ENCODE measurements at regions not wholly inside any gene's neighbourhood (a gene's known extent, or its start where the extent isn't known, plus 50 kb on each side); places are given as distances from the start of the nearest gene placed in this dataset.
"Not testable (repeated sequence)": the region's sequence is repeated elsewhere in the genome, so short reads cannot be mapped to it uniquely, and the experiment has no call there.

DNA sequence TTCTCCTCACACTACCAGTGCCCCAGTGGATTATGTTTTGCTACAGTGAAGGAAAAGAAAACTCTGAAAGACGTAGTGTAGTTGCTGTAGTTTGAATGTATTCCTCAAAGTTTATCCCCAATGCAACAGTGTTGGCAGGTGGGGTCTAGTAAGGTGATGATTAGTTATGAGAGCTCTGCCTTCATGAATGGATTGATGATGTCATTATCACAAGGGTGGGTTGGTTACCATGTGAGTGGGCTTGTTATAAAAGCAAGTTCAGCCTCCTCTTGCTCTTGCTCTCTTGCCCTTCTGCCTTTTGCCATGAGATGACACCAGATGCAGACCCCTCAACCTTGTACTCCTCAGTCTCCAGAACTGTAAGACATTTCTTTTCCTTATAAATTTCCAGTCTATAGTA, 244.7 kb upstream of the RSPO3 start:
- H3K27ac ChIP-seq (ENCODE audit: low read length), result no peak overlapping the region
- H3K4me2 ChIP-seq (ENCODE audit: low read depth, low read length, poor library complexity, severe bottlenecking), result no peak overlapping the region
- no peaks in the 10 kb centered on the region for H3K79me2 ChIP-seq (ENCODE audit: low read length)
- no peaks in the 10 kb centered on the region for H3K9me3 ChIP-seq (ENCODE audit: low read length)
- no peaks in the 10 kb centered on the region for H4K20me1 ChIP-seq (ENCODE audit: insufficient read depth, low read depth, low read length)
- H3K4me3 ChIP-seq (ENCODE audit: low read length), result no peak overlapping the region
- H3K27me3 ChIP-seq (ENCODE audit: low read length), result no peaks in the 10 kb centered on the region
- no peaks in the 10 kb centered on the region for H3K36me3 ChIP-seq (ENCODE audit: insufficient read depth, low read length)
- H3K9me2 ChIP-seq (replicated peaks; ENCODE audit: insufficient read depth, low read length), result no peaks in the 10 kb centered on the region
- H3K9ac ChIP-seq (ENCODE audit: low read length), result no peak overlapping the region
- H3K4me1 ChIP-seq (ENCODE audit: low read length), result no peaks in the 10 kb centered on the region
- DNase-seq, result no peak
- no peak overlapping the region for H2AFZ ChIP-seq (ENCODE audit: low read length)

DNA sequence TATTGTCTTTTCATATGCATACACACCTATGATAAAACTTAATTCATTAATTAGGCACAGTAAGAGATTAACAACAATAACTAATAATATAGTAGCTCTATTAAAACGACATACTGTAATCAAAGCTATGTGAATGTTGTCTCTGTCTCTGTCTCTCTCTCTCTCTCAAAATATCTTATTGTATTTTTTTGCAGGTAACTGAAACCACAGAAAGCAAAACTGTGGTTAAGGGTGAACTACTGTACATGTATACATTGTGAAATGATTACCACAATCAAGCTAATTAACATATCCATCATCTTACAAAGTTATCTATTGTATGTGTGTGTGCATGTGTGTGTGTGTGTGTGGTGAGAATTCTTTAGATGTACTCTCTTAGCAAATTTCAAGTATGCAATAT, 242.0 kb upstream of the RSPO3 start:
- no peaks in the 10 kb centered on the region for H3K9me3 ChIP-seq (ENCODE audit: low read length)
- H3K4me2 ChIP-seq (ENCODE audit: low read depth, low read length, poor library complexity, severe bottlenecking), result no peak overlapping the region
- no peaks in the 10 kb centered on the region for H3K79me2 ChIP-seq (ENCODE audit: low read length)
- no peak overlapping the region for H2AFZ ChIP-seq (ENCODE audit: low read length)
- H3K36me3 ChIP-seq (ENCODE audit: insufficient read depth, low read length), result no peaks in the 10 kb centered on the region
- no peaks in the 10 kb centered on the region for H3K9me2 ChIP-seq (replicated peaks; ENCODE audit: insufficient read depth, low read length)
- no peak overlapping the region for H3K4me3 ChIP-seq (ENCODE audit: low read length)
- H3K27me3 ChIP-seq (ENCODE audit: low read length), result no peaks in the 10 kb centered on the region; the same call in 1 of the 2 replicates
- H3K27ac ChIP-seq (ENCODE audit: low read length), result no peak overlapping the region
- H3K9ac ChIP-seq (ENCODE audit: low read length), result no peak overlapping the region
- H3K4me1 ChIP-seq (ENCODE audit: low read length), result no peaks in the 10 kb centered on the region
- no peaks in the 10 kb centered on the region for H4K20me1 ChIP-seq (ENCODE audit: insufficient read depth, low read depth, low read length)
- no peak for DNase-seq

DNA sequence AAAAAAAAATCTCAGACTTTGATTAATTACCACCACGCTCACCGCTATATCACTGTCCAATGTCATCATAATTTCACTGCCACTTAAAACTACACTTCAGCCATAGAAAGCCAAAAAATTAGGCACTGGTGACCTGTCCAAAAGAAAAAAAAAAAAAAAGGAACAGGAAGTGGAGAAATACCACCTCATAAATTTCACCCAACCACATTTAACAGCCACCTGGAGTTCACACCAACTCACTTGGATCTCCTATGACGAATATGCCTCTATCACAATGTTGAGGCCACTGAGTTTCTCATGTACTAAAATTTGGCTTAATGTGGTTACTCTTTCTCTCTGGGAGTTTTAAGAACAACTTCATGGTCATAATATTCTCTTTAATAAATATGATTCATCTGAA, 237.5 kb upstream of the RSPO3 start:
- Histone ChIP-seq H3K79me2 (ENCODE audit: low read length) (no peaks in the 10 kb centered on the region), H3K9me2 (replicated peaks; ENCODE audit: insufficient read depth, low read length) (no peaks in the 10 kb centered on the region), H3K9ac (ENCODE audit: low read length) (no peak overlapping the region), H3K4me3 (ENCODE audit: low read length) (no peak overlapping the region), H3K9me3 (ENCODE audit: low read length) (no peaks in the 10 kb centered on the region), H3K4me2 (ENCODE audit: low read depth, low read length, poor library complexity, severe bottlenecking) (no peak overlapping the region), H3K27me3 (ENCODE audit: low read length) (no peaks in the 10 kb centered on the region; the same call in 1 of the 2 replicates), H3K36me3 (ENCODE audit: insufficient read depth, low read length) (no peaks in the 10 kb centered on the region), H3K27ac (ENCODE audit: low read length) (no peak overlapping the region), H2AFZ (ENCODE audit: low read length) (no peak overlapping the region), H4K20me1 (ENCODE audit: insufficient read depth, low read depth, low read length) (no peaks in the 10 kb centered on the region), H3K4me1 (ENCODE audit: low read length) (no peaks in the 10 kb centered on the region)
- DNase-seq, result no peak

DNA sequence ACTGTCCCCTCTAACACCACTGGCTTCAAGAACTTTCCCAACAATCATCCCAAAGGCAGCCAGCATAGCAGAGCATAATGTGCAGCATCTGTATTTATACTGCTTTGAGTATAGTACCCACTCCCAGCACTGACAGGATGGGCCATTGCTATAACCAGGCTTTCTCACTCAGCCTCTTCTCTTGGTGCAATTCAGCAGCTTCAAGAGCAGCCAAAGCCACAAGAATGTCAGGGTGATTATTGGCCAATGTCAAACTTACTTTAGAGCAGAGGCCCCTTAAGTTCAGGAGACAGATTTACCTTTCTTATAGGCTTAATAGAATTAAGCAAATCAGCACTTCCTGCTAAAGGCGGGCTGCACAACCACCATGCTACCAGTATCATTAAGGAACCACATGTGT, 232.4 kb upstream of the RSPO3 start:
- Histone ChIP-seq H3K27ac (ENCODE audit: low read length) (no peak overlapping the region), H3K4me1 (ENCODE audit: low read length) (no peaks in the 10 kb centered on the region), H4K20me1 (ENCODE audit: insufficient read depth, low read depth, low read length) (no peaks in the 10 kb centered on the region), H3K36me3 (ENCODE audit: insufficient read depth, low read length) (no peaks in the 10 kb centered on the region), H3K9me2 (replicated peaks; ENCODE audit: insufficient read depth, low read length) (no peaks in the 10 kb centered on the region), H3K4me2 (ENCODE audit: low read depth, low read length, poor library complexity, severe bottlenecking) (no peak overlapping the region), H3K9me3 (ENCODE audit: low read length) (no peaks in the 10 kb centered on the region), H3K4me3 (ENCODE audit: low read length) (no peak overlapping the region), H3K79me2 (ENCODE audit: low read length) (no peaks in the 10 kb centered on the region), H3K27me3 (ENCODE audit: low read length) (no peaks in the 10 kb centered on the region; the same call in 1 of the 2 replicates), H2AFZ (ENCODE audit: low read length) (no peak overlapping the region), H3K9ac (ENCODE audit: low read length) (no peak overlapping the region)
- no peak for DNase-seq

DNA sequence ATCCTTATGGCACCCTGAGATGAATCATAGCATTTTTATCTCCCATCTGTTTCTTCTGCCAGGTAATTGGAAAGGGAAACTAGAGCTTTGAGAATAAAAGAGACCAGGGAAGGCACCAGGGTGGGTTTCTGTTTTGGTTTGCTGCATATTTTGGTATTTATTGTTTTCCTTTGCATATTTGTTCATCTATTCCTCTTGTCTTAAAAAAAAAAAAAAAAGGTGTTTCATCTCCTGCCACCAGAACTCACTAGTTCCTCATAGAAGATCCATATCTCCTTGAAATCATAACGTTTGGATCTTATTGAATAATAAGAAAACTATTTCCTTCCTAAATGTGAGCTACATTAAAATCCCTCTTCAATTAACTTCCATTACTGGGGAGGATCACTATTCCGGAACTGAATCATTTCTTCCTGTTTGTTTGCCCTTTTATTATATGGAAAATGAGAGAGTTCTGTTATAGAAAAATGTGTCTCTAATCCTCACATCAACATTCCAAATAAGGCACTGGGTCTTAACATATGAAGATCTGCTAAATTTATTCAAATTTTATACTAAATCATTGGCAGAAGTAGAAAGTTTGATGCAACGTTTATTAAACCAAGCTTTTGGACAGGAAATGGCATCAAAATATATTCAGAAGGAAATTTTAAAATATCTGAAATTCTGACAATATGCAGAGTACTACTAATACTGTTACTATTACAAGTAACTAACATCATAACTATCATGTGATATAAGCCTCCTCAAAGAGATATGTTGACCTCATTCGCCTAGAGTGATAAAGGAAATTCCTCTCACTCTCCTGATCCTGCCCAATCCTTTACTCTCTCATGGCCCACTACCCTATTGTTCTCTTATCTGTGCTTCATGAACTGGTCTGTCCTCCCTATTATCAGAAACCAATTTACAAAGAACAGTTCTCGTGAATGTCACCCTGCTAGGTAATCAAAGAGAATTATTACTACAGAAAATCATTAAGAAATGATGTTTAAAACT, 229.4 kb upstream of the RSPO3 start:
- Histone ChIP-seq H3K9ac (ENCODE audit: low read length) (no peak overlapping the region), H3K27me3 (ENCODE audit: low read length) (no peaks in the 10 kb centered on the region), H3K4me2 (ENCODE audit: low read depth, low read length, poor library complexity, severe bottlenecking) (no peak overlapping the region), H3K27ac (ENCODE audit: low read length) (no peak overlapping the region), H3K79me2 (ENCODE audit: low read length) (no peaks in the 10 kb centered on the region), H3K9me3 (ENCODE audit: low read length) (no peaks in the 10 kb centered on the region), H3K4me1 (ENCODE audit: low read length) (no peaks in the 10 kb centered on the region), H3K9me2 (replicated peaks; ENCODE audit: insufficient read depth, low read length) (no peaks in the 10 kb centered on the region; the same call in 1 of the 2 replicates), H3K4me3 (ENCODE audit: low read length) (no peak overlapping the region), H2AFZ (ENCODE audit: low read length) (no peak overlapping the region), H3K36me3 (ENCODE audit: insufficient read depth, low read length) (no peaks in the 10 kb centered on the region), H4K20me1 (ENCODE audit: insufficient read depth, low read depth, low read length) (no peaks in the 10 kb centered on the region)
- DNase-seq, result no peak

DNA sequence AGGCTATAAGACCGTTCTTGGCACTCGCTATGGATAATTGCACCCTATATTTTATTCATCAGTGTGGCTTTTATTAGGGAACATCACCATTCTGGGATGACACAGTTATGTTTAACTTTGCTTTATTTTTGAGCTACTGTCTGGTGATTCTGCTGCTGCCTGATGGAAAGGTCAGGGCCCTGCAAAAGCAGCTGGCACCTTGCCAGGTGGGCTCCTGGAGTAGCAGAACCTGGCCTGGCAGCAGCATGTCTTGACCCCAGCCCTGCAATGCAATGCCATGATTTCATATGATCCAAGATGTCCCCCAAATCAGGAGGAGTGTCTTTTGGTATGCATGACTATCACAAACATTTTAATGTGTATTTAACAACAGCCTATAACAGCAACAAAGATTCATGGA, 228.4 kb upstream of the RSPO3 start:
- H2AFZ ChIP-seq (ENCODE audit: low read length), result no peak overlapping the region
- DNase-seq, result no peak
- no peaks in the 10 kb centered on the region for H3K9me3 ChIP-seq (ENCODE audit: low read length)
- H3K4me1 ChIP-seq (ENCODE audit: low read length), result no peaks in the 10 kb centered on the region
- no peaks in the 10 kb centered on the region; the same call in 1 of the 2 replicates for H3K9me2 ChIP-seq (replicated peaks; ENCODE audit: insufficient read depth, low read length)
- H3K4me2 ChIP-seq (ENCODE audit: low read depth, low read length, poor library complexity, severe bottlenecking), result no peak overlapping the region
- no peaks in the 10 kb centered on the region for H3K79me2 ChIP-seq (ENCODE audit: low read length)
- no peak overlapping the region for H3K9ac ChIP-seq (ENCODE audit: low read length)
- no peaks in the 10 kb centered on the region for H3K36me3 ChIP-seq (ENCODE audit: insufficient read depth, low read length)
- no peaks in the 10 kb centered on the region for H4K20me1 ChIP-seq (ENCODE audit: insufficient read depth, low read depth, low read length)
- no peaks in the 10 kb centered on the region for H3K27me3 ChIP-seq (ENCODE audit: low read length)
- H3K4me3 ChIP-seq (ENCODE audit: low read length), result no peak overlapping the region
- H3K27ac ChIP-seq (ENCODE audit: low read length), result no peak overlapping the region

DNA sequence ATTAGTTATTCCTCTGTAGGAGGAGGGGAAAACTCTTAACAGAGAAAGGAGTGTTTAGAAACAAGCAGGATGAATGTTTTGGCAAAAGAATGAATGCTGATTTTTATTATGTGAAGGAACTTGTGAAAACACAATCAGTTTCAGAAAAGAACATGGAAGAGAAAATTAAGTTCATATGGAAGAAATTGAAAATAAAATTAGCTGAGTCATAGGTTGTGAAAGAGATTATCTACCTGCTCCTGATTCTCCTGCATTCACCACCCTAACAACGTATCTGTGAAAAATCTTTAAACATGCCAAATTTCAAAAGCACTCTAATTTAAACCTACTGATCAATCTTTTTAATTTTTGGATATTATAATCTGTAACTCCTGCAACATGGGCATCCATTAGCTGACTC, 227.3 kb upstream of the RSPO3 start:
- H3K9ac ChIP-seq (ENCODE audit: low read length), result no peak overlapping the region

DNA sequence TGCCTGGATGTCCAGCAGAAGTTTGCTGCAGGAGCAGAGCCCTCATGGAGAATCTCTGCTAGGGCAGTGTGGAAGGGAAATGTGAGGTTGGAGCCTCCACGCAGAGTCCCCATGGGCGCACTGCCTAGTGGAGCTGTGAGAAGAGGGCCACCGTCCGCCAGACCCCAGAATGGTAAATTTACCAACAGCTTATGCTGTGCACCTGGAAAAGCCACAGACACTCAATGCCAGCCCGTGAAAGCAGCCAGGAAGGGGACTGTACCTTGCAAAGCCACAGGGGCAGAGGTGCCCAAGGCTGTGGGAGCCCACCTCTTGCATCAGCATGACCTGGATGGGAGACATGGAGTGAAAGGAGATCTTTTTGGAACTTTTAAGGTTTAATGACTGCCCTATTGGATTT, 225.6 kb upstream of the RSPO3 start:
- H3K9me3 ChIP-seq (ENCODE audit: low read length); H3K36me3 ChIP-seq (ENCODE audit: insufficient read depth, low read length); H2AFZ ChIP-seq (ENCODE audit: low read length); H3K79me2 ChIP-seq (ENCODE audit: low read length); H3K27me3 ChIP-seq (ENCODE audit: low read length); H4K20me1 ChIP-seq (ENCODE audit: insufficient read depth, low read depth, low read length); H3K9ac ChIP-seq (ENCODE audit: low read length); H3K9me2 ChIP-seq (replicated peaks; ENCODE audit: insufficient read depth, low read length); H3K4me3 ChIP-seq (ENCODE audit: low read length); DNase-seq; H3K27ac ChIP-seq (ENCODE audit: low read length); H3K4me2 ChIP-seq (ENCODE audit: low read depth, low read length, poor library complexity, severe bottlenecking); H3K4me1 ChIP-seq (ENCODE audit: low read length): not testable (repeated sequence)

More for the DNA sequence above, 227.3 kb upstream of the RSPO3 start:
- Histone ChIP-seq H4K20me1 (ENCODE audit: insufficient read depth, low read depth, low read length) (no peaks in the 10 kb centered on the region), H3K27me3 (ENCODE audit: low read length) (no peaks in the 10 kb centered on the region), H3K4me1 (ENCODE audit: low read length) (no peaks in the 10 kb centered on the region), H3K9me3 (ENCODE audit: low read length) (no peaks in the 10 kb centered on the region), H3K27ac (ENCODE audit: low read length) (no peak overlapping the region), H3K9me2 (replicated peaks; ENCODE audit: insufficient read depth, low read length) (no peaks in the 10 kb centered on the region; the same call in 1 of the 2 replicates), H3K4me3 (ENCODE audit: low read length) (no peak overlapping the region), H3K36me3 (ENCODE audit: insufficient read depth, low read length) (no peaks in the 10 kb centered on the region), H3K79me2 (ENCODE audit: low read length) (no peaks in the 10 kb centered on the region), H2AFZ (ENCODE audit: low read length) (no peak overlapping the region), H3K4me2 (ENCODE audit: low read depth, low read length, poor library complexity, severe bottlenecking) (no peak overlapping the region)
- DNase-seq, result no peak

Measured in Karpas-422 (cell line).